GM21423 (cell line): ENCODE measurements at regions not wholly inside any gene's neighbourhood (a gene's known extent, or its start where the extent isn't known, plus 50 kb on each side); places are given as distances from the start of the nearest gene placed in this dataset.

Experiments used
- ATAC-seq: cut with Tn5 transposase; IDR thresholded peaks from one replicate; pipeline ENCODE4 v1.9.1; 2021; ENCODE audit warnings: mild to moderate bottlenecking, moderate library complexity; ENCODE audit not compliant: unreplicated experiment

DNA sequence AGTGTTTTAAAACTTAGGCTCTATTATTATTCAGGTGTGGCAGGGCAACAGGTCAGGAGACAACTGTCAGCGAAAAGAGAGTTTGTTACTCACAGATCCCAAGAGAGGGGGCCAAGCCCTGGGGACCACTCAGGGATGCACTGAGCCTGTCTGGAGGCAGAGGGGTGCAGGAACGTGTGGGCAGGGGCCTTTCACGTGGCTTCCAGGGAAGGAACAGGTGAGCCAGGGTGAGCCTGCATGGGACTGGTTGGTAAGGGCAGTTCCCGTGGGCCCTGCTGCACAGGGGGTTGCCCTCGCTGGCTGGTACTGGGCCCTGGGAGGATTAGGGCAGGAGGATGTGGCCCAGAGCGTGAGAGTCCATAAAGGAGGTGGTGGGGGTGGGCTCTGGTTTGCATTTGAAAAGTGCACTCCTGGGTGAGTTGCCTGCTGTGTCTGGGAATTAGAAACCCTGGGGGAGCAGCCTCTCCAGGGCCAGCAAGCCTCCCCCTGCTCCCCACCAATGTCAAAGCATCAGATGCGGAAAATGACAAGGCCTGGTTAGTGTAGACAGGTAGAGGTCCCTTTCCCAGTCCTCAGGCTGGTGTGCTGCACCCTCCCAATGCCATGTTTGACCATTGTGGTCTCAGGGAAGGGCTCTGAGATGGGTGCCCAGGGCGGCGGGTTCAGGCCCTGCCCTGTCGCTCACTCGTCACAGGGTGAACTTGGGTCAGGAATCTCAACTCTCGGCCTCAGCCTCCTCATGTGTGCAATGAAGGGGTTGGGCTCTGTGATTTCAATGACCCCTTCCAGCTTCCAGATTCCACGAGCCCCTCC, 127.4 kb upstream of the RPS6KA2 start:
- no peak for ATAC-seq

DNA sequence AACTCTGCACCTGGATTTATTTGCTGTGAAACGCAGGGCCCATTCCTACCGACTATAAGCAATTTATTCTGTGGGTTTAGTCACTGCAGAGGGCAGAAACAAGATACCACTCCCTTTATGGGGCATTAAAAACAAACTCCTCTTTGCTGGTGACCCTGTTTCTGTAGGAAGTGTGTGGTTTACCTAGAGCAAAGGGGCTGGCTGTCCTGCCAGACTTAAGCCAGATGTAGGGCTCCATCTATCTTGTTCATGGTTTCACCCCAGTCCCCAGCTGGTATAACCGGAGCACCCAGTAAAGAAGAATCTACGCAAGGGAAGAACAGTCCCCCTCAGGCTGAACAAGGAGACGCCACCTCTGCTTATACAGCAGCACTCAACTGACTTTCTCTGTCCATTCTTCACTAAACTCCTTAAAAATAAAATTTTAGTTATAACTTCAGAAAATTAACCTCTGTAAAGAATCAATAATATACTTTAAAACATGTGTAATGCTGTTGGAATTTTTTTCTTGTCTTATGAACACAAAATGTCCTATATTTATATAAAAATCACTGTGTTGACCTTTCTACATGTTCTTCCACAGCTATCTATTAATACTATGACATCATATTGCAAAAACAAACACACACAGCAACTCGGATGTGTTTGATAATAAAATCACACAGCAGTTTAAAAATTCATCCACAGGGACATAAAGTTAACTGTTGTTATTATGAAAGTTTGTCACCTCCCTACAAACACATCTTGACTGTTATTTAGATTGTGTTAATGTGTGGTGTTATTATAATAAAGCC, 126.1 kb upstream of the RPS6KA2 start:
- ATAC-seq = no peak

DNA sequence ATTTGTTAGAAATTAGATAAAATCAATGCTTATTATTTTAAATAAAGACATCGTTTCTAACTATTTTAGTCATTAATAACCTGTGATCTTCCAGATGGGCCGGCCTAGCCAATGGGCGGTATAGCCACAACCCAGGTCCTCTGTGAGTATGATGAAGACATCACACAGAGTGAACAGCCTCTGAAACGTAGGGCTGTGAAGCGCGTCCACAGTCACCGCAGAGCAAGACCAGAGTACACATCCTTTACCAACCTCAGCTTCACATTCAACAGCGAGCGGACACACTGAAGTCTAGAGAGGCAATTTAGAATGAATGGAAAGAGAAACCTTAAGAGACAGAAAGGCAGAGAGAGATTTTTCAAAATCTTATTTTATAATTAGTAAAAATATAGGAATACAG, 125.0 kb upstream of the RPS6KA2 start:
- peak; percentile 92 for ATAC-seq

DNA sequence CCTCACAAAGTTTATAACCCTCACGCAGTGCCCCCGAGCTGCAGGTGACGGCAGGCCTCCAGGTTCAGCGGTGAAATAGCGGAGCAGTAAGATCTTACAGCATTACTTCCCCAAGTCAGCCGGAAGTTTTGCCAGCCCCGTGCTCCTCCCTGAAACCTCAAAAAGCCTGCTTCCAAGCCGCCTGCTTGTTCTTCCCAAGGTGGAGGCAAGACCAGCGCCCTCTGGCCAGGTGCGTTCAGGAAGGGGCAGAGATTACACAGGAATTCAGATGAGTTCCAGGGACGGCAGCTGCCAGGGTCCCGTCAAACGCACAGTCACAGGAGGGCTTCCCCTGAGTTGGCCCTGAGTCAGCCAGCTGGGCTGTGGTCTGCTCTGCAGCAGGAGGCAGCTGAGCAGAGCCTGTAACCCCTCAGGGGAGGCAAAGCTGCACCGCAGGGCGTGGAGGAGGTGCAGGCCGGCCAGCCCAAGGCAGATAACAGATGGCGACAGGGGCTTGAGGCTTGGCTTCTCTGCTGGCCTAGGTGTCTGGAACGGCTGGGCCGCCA, 124.1 kb upstream of the RPS6KA2 start:
- peak; percentile 89 for ATAC-seq

DNA sequence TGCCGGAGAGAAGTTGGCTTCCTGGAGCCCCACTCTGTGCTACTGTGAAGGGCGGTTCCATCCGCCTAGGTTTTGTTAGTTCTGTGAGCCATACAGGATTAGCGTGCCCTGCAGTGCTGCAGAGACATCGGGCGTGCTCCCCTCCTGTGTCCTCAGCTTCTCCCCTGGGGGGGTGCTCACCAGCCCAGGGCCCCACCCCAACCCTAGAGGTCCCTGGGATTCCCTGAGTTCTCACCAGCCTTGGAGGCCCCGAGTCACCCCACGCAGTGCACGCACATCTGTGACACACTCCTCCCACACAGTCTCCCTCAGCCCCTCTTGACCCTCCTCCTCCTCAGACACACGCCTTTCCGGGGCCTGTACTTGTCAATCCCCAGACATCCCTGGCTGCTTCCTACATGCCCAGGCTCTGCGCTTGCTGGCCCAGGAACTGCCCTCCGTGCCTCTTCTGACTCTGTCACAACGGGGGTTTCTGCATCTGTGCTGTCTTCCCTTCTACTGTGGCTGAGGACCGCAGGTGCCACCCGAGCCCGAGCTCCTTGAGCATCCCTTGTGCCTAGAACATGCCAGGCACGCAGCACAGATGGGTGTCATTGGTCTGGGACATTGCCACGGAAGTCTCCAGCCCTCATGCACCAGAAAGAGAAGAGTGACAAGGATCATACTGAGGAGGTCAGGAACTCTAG, 123.2 kb upstream of the RPS6KA2 start:
- ATAC-seq = no peak

DNA sequence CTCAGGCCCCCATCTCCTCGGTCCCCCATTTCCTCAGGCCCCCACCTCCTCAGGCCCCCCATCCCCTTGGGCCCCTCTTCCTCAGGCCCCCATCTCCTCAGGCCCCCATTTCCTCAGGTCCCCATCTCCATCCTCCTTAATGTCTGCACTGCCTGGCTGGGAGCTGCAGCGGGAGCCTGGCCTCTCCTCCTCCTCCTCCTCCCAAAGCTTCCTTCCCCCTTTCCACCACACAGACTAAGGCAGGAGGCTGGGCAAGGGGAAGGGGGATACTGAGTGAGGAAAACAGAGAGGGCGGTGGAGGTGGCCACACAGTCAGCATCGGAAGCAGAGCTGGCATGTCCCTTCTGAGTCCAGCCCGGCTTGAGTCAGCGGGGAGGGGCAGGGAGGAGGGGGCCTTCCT, 122.6 kb upstream of the RPS6KA2 start:
- no peak for ATAC-seq

DNA sequence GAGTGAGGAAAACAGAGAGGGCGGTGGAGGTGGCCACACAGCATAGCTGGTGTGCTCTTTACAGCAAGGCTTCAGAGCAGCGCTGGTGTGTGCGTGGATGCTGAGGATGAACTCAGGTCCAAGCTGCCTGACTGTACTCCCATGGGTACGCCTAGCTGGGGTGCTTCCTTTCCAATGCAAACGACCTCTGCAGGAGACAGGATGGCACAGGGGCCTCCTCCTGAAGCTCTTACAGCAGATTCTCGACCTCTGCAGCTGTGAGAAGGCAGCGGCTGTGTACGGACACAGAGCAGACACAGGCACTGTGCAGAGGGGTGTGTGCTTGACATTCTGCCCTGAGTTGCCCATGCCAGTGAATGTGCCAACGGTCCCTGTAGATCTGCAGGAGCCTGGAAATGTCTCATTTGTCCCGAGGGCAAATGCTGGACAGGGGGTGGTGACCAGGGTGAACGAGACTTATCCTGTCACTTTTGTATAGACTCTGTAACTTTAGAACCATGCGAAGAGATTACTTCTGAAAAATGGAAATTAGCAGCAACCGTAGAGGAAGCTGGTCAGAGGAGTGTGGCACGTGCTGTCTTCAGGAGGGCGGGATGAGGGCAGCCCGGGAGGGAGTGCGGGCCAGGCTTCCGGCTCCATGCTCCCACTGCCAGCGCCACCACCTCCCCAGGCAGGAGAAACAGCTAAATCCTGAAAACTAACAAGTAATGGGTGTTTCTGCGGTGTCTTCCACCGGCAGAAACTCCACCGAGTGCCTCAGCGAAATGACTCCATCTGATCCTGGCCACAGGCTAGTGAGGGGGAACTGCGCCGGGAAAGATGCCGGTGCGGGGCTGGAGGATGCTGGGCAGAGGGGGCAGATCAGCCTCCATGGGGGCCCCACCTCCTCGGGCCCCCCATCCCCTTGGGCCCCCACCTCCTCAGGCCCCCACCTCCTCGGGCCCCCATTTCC, 120.9 kb upstream of the RPS6KA2 start:
- no peak for ATAC-seq

DNA sequence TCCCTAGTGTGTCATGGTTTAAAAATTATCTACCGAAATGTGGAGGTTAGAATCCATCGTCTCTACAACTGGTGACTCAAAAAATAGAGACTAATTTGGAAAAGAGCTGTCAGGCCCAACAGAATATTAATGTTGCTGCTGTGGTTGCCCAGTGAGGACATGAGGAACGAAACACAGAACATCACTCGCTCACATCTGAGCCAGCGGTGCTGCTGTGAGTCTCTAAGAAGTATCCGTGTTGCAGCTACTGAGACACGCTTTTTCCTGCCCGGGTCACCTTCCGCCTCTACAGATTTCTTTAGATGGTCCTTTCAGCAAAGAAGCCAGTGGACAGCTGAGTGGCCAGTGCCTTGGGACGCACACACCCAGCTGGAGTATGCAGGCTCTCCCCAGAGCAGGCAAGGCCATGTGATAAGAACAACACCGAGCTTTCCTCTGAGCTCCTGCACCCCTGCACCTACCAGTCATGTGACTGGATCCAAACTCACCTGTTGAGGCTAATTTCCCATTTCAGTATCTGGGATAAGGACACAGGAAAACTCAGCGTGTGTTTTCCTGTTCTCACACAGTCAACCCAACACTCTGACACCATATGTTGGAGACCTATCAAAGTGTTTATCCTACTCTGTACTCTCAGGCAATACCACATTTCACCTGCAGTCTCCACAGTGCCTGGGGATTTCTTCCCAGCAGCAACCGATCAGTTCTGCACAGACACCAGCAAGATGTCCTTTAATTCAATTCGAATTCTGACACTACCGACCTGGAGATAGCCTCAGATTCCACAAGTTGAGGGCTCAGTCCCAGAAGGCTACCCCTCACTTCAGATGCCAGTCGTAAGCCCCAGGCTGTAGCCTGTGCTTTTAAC, 119.0 kb upstream of the RPS6KA2 start:
- no peak for ATAC-seq

DNA sequence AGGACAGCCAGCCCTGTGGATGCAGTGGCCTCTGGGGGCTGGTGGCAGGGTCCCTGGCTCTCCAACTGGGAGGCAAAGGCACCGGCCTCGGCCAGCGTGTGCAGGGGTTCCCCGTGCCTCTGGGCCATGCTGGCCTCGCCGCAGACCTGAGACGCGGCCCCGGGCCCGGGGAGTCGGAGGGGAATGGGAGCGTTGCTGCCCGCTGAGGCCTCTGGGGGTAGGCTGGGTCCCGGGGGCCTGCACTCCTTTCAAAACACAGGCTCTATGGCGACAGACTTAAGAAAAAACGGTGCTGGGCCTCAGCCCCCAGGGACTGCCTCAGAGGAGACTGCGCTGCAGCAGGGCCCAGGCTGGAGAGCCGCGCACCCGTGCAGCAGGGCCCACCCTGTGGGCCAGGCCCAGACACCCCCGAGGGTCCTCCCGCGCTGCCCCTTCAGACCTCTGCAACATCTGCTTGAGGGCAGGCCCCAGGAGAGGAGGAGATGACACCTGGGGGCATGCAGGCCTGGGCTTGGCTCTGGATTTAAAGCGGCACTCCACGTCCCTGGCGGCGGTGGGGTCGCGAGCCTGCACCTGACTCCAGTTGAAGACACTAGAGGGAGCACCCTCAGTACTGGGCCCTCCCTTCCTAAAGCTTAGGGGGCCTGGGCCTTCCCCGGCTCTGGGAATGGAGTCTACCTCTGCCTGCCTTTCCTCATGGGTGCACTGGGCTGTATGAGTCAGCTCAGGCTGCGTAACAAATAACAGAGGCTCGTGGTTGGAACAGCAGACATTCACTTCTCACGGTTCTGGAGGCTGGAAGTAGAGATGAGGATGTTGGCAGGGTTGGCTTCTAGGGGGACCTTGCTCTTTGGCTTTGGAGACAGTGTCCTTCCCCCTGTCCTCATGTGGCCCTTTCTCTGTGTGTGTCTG, 117.4 kb upstream of the RPS6KA2 start:
- ATAC-seq = no peak

DNA sequence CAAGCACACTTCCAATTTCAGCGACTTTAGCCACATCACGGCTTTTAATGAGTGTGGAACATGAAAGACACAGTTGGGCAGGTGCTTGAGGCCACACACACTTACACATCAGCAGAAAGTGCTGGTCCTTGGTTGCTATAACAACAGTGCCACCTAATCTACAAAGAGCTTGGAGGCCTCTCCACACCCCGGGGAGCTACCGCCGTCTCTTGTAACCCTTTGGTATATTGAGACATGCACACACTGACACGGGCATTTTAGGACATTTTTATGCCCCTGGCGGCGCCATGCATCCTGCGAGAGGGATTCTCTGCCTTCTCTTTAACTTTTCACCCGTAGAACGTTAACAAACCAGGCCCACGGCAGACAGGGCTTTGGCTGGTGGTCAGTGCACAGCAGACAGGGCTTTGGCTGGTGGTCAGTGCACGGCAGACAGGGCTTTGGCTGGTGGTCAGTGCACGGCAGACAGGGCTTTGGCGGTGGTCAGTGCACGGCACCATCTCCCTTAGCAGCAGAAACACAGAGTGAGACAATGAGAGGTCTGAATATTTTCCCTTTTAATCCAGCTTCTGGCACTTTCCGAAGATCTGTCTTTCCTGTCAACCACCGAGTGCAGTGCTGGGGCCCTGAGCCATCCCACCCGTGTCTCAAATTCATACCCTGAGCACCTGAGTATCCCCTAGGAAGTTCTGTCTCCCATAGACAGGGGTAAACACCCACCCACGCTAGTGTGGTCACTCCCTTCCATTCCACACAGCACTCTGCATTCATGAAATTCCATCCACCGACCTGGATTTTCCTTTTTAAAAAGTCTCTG, 116.6 kb upstream of the RPS6KA2 start:
- ATAC-seq = no peak

DNA sequence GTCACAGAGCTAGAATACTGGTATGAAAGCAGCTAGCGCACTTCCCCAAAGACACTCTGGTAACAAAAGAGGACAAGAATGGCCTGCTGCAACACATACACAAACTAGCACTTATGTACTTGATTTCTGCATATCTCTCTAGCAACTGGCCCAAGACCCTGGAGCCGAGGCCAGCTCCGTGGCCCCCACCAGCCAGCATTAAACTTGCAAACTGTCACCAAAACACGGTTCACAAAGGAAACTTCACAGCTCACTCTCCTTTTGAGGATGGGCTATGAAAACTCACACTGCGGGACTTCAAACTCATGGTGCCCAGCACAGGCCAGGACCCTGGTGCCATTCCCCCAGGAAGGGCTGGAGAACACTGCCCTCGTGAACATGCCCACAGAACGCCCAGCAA, 115.9 kb upstream of the RPS6KA2 start:
- no peak for ATAC-seq

DNA sequence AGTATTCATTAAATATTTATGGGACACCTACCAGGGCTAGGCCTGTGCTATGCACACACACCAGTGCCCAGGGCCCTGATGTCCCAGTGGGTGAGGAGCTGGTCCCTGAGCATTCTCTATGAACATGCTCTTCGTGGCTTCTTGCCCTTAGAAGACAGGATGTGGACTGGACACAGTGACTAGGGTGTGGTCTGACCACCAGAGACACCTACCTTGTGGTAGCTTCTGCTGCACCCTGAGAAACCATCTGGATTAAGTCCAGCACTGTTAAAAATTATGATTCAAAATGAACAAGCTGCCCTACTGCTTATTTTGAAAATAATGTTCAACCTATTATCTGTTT, 112.9 kb upstream of the RPS6KA2 start:
- no peak for ATAC-seq

DNA sequence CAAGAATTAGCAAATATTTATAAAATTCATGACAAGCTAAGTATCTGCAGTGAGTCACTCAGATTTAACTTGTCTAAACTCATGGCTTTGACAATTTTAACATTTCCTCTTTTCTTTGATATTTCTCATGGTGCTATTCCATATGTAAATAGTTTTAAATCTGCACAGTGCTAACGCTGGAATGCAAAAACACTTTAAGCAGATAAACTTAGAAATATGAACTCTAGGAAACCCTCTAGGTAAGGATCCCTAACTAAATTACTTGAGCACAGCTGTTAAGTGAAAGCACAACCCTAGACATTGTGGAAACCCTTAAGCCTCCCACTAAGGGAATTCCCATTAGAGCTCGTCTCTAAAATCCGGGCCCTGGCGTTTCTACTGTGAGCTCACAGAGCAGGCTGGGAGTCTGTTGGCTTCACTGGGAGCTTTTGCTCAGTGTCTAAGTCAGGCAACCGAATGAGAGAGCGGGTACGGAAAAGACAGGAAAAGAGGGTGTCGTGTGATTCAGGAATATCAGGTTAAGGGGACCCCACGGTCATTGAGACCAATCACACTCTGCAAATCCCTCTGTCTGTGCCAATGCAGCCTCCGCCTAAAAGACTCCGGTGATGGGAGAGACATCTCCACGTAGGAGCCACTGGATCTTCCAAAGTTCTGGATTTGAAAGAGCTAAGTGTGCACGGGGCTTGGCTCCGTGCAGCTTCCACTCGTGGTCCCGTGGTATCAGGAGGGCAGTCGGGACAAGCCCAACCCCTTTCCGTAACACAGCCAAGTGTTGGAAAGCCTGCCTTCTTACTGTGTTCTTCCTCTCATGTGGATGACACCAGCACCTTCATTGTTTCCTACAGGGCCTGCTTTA, 112.3 kb upstream of the RPS6KA2 start:
- no peak for ATAC-seq

DNA sequence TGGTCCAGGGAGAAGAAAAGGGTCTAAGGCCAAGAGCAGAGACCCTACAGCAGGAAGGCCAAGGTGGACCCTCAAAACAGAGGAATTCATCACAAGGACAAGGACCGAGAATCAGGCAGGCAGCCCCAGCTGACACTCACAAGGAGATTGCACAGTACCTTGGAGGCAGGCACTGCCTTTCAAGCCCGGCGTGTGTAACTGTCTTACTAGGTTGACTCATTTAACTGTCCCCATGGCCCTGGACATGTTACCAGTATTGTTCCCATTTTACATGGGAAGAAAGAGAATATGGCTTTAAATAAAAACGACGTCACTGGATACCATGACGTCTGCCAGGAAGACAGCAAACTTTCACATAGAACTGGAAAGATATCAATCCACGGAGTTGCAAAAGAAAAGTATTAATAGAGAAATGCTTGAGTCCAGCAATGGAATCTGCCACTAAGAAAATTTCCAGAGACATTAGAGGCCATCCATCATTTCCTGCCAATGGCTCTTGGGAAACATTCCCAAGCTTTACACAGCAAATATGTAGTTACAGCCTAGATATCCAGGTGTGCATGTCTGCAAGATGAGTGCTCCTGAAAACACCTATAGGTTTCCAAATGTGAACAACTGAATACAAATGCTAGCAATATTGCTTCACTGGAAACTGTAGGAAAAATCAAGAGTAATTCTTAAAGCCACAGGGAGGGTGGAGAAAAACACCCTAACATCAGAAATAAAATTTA, 111.5 kb upstream of the RPS6KA2 start:
- no peak for ATAC-seq

DNA sequence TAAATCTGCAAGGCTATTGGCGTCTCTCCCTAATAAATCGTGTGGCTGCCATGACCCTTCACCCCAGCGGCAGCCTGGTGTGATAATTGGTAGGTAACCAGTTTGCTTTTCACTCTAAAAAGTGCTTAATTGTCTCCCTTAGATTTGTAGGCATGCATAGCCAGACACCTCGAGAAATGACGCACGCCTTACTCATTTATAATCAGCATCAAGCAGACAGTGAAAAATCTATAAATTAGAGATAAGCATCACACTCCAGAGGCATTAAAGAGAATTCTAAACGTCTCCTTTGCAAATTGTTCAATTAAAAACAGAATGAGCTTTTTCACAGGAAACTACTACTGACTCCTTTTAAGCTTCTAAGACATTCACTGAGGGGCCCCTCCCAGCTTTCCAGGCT, 110.2 kb upstream of the RPS6KA2 start:
- no peak for ATAC-seq

DNA sequence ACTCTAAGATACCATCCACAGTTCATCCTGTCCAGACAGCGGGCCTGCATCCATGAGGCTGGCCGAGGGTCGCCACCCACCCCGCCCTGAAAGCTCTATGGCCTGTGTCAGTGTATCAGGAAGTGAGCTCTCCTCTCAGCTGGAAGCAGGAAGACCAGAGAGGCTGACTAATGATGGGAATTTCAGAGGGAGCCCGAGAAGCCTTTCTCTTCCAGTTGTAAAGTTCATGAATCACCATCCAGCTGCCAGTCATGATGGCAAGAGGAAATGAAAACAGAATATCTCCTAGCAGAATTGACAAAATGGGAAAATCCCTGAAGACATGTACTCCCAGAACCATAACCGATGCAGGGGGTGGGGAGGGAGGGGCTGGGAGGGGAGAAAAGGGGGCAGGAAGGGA, 109.6 kb upstream of the RPS6KA2 start:
- ATAC-seq = no peak
